ENCODE measurements at regions not wholly inside any gene's neighbourhood (a gene's known extent, or its start where the extent isn't known, plus 50 kb on each side); places are given as distances from the start of the nearest gene placed in this dataset.
"Not testable (repeated sequence)": the region's sequence is repeated elsewhere in the genome, so short reads cannot be mapped to it uniquely, and the experiment has no call there.

GRCh38 chr14:25358330-25358729 is 308.4 kb upstream of the STXBP6 start:
- Histone ChIP-seq H3K9ac (ENCODE audit: low read depth in 1 of 2, low read length in 2 of 2) (no peak overlapping the region), H3K4me3 (ENCODE audit: low read length in 2 of 2) (no peak overlapping the region), H3K36me3 (ENCODE audit: control insufficient read depth in 2 of 2, insufficient read depth in 2 of 2, low read length in 2 of 2) (no peaks in the 10 kb centered on the region), H3K9me3 (ENCODE audit: control insufficient read depth in 2 of 2, low read length in 2 of 2) (no peaks in the 10 kb centered on the region), H3K27ac (ENCODE audit: low read depth in 2 of 2, low read length in 2 of 2) (no peak overlapping the region), H3K4me1 (ENCODE audit: control insufficient read depth in 2 of 2, insufficient read depth in 2 of 2, low read length in 2 of 2) (peaks cover 5 to 6% of the 10 kb centered on the region in 2 donors), H3K27me3 (ENCODE audit: control insufficient read depth in 2 of 2, insufficient read depth in 2 of 2, low read length in 2 of 2) (no peaks in the 10 kb centered on the region)

DNA sequence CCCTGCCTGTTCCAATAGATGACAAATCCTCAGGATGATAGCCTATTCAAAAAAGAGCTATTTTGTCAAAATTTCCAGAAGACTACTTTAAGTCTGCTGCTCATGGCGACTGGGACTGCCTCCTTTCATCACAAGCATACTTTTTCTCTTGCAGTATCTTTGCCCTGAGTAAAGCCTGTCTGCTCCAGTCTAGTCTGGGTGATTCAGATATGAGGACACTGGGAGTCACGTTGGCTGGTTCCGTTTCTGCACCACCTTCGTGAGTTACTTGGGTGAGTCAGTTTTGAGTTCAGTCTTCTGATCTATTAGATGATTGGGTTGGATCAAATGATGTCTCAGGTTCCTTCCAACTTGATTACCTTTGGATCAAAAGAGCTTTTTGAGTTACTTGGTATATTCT is 301.3 kb upstream of the STXBP6 start:
- H3K4me1 ChIP-seq (ENCODE audit: control insufficient read depth in 2 of 2, insufficient read depth in 2 of 2, low read length in 2 of 2): no peaks in the 10 kb centered on the region
- H3K36me3 ChIP-seq (ENCODE audit: control insufficient read depth in 2 of 2, insufficient read depth in 2 of 2, low read length in 2 of 2): no peaks in the 10 kb centered on the region
- no peaks in the 10 kb centered on the region for H3K27me3 ChIP-seq (ENCODE audit: control insufficient read depth in 2 of 2, insufficient read depth in 2 of 2, low read length in 2 of 2)
- no peak overlapping the region for H3K9ac ChIP-seq (ENCODE audit: low read depth in 1 of 2, low read length in 2 of 2)
- no peaks in the 10 kb centered on the region for H3K9me3 ChIP-seq (ENCODE audit: control insufficient read depth in 2 of 2, low read length in 2 of 2)
- H3K4me3 ChIP-seq (ENCODE audit: low read length in 2 of 2): no peak overlapping the region
- H3K27ac ChIP-seq (ENCODE audit: low read depth in 2 of 2, low read length in 2 of 2): no peak overlapping the region

DNA sequence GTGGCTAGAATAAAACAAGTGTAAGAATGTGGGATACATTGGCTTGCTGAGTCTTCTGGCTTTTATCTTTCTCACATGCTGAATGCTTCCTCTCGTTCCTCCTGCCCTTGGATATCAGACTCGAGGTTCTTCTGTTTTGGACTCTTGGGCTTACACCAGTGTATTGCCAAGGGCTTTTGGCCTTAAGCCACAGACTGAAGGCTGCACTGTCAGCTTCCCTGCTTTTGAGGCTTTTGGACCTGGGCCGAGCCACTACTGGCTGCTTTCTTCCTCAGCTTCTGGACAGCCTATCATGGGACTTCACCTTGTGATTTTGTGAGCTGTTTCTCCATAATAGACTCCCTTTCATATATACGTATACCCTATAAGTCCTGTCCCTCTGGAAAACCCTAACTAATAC is 300.9 kb upstream of the STXBP6 start:
- H3K36me3 ChIP-seq (ENCODE audit: control insufficient read depth in 2 of 2, insufficient read depth in 2 of 2, low read length in 2 of 2): no peaks in the 10 kb centered on the region
- no peaks in the 10 kb centered on the region for H3K27me3 ChIP-seq (ENCODE audit: control insufficient read depth in 2 of 2, insufficient read depth in 2 of 2, low read length in 2 of 2)
- H3K4me3 ChIP-seq (ENCODE audit: low read length in 2 of 2): no peak overlapping the region
- H3K9ac ChIP-seq (ENCODE audit: low read depth in 1 of 2, low read length in 2 of 2): no peak overlapping the region
- no peak overlapping the region for H3K27ac ChIP-seq (ENCODE audit: low read depth in 2 of 2, low read length in 2 of 2)
- H3K4me1 ChIP-seq (ENCODE audit: control insufficient read depth in 2 of 2, insufficient read depth in 2 of 2, low read length in 2 of 2): no peaks in the 10 kb centered on the region
- no peaks in the 10 kb centered on the region for H3K9me3 ChIP-seq (ENCODE audit: control insufficient read depth in 2 of 2, low read length in 2 of 2)

- no peak overlapping the region for H3K27ac ChIP-seq (ENCODE audit: low read depth in 2 of 2, low read length in 2 of 2)
- H3K9me3 ChIP-seq (ENCODE audit: control insufficient read depth in 2 of 2, low read length in 2 of 2): no peaks in the 10 kb centered on the region
- H3K27me3 ChIP-seq (ENCODE audit: control insufficient read depth in 2 of 2, insufficient read depth in 2 of 2, low read length in 2 of 2): no peaks in the 10 kb centered on the region
- H3K4me3 ChIP-seq (ENCODE audit: low read length in 2 of 2): no peak overlapping the region
- no peaks in the 10 kb centered on the region for H3K4me1 ChIP-seq (ENCODE audit: control insufficient read depth in 2 of 2, insufficient read depth in 2 of 2, low read length in 2 of 2)
- no peak overlapping the region for H3K9ac ChIP-seq (ENCODE audit: low read depth in 1 of 2, low read length in 2 of 2)
- no peaks in the 10 kb centered on the region for H3K36me3 ChIP-seq (ENCODE audit: control insufficient read depth in 2 of 2, insufficient read depth in 2 of 2, low read length in 2 of 2)
These were observed 300.1 kb upstream of the STXBP6 start for GRCh38 chr14:25350021-25350420.

DNA sequence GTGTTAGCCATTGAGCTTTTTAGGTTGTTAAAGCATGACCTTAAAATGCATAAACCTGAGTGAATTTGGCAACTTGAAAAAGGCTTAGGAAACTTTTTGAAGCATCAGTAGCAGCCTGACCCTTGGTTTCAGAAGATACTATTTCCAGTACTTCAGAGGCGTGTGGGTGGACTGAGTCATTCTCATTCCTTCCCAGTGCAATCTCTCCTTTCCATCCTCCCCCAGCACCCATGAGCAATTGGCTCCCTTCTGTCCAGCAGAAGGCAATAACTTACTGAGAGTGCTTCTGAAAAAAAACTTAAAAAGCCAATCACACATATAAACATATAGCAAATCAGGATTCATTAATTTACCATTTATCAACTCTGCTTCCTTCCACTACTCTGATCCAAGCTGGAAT is 299.3 kb upstream of the STXBP6 start:
- Histone ChIP-seq H3K36me3 (ENCODE audit: control insufficient read depth in 2 of 2, insufficient read depth in 2 of 2, low read length in 2 of 2) (no peaks in the 10 kb centered on the region), H3K9ac (ENCODE audit: low read depth in 1 of 2, low read length in 2 of 2) (no peak overlapping the region), H3K4me1 (ENCODE audit: control insufficient read depth in 2 of 2, insufficient read depth in 2 of 2, low read length in 2 of 2) (no peaks in the 10 kb centered on the region), H3K27ac (ENCODE audit: low read depth in 2 of 2, low read length in 2 of 2) (no peak overlapping the region), H3K27me3 (ENCODE audit: control insufficient read depth in 2 of 2, insufficient read depth in 2 of 2, low read length in 2 of 2) (no peaks in the 10 kb centered on the region), H3K9me3 (ENCODE audit: control insufficient read depth in 2 of 2, low read length in 2 of 2) (no peaks in the 10 kb centered on the region), H3K4me3 (ENCODE audit: low read length in 2 of 2) (no peak overlapping the region)

GRCh38 chr14:25340882-25341281 is 290.9 kb upstream of the STXBP6 start:
- no peak overlapping the region for H3K4me3 ChIP-seq (ENCODE audit: low read length in 2 of 2)
- H3K4me1 ChIP-seq (ENCODE audit: control insufficient read depth in 2 of 2, insufficient read depth in 2 of 2, low read length in 2 of 2): no peaks in the 10 kb centered on the region
- H3K27ac ChIP-seq (ENCODE audit: low read depth in 2 of 2, low read length in 2 of 2): no peak overlapping the region
- no peak overlapping the region for H3K9ac ChIP-seq (ENCODE audit: low read depth in 1 of 2, low read length in 2 of 2)
- H3K36me3 ChIP-seq (ENCODE audit: control insufficient read depth in 2 of 2, insufficient read depth in 2 of 2, low read length in 2 of 2): no peaks in the 10 kb centered on the region
- peaks cover 0 to 3% of the 10 kb centered on the region in 2 donors for H3K9me3 ChIP-seq (ENCODE audit: control insufficient read depth in 2 of 2, low read length in 2 of 2)
- no peaks in the 10 kb centered on the region for H3K27me3 ChIP-seq (ENCODE audit: control insufficient read depth in 2 of 2, insufficient read depth in 2 of 2, low read length in 2 of 2)

DNA sequence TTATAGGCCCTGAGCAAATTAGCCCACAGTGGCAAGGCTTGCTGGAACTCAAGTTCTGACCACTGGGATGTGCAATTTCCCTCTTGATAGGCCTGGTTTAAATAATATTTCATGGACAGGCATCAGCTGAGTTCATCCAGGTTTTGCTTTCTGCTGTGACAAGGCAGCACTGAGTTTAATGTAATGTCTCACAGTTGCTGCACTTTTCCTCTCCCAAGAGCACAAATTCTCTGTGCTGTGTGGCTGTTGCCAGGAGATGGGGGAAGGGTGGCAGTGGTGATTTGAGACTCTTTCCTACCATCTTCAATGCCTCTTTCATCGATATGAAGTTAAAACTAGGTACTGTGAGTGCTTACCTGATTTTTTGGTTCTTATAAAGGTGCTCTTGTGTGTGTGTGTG is 272.8 kb upstream of the STXBP6 start:
- H3K9me3 ChIP-seq (ENCODE audit: control insufficient read depth in 2 of 2, low read length in 2 of 2): no peaks in the 10 kb centered on the region
- H3K9ac ChIP-seq (ENCODE audit: low read depth in 1 of 2, low read length in 2 of 2): no peak overlapping the region
- no peak overlapping the region for H3K27ac ChIP-seq (ENCODE audit: low read depth in 2 of 2, low read length in 2 of 2)
- no peaks in the 10 kb centered on the region for H3K27me3 ChIP-seq (ENCODE audit: control insufficient read depth in 2 of 2, insufficient read depth in 2 of 2, low read length in 2 of 2)
- no peaks in the 10 kb centered on the region for H3K36me3 ChIP-seq (ENCODE audit: control insufficient read depth in 2 of 2, insufficient read depth in 2 of 2, low read length in 2 of 2)
- no peaks in the 10 kb centered on the region for H3K4me1 ChIP-seq (ENCODE audit: control insufficient read depth in 2 of 2, insufficient read depth in 2 of 2, low read length in 2 of 2)
- H3K4me3 ChIP-seq (ENCODE audit: low read length in 2 of 2): no peak overlapping the region

DNA sequence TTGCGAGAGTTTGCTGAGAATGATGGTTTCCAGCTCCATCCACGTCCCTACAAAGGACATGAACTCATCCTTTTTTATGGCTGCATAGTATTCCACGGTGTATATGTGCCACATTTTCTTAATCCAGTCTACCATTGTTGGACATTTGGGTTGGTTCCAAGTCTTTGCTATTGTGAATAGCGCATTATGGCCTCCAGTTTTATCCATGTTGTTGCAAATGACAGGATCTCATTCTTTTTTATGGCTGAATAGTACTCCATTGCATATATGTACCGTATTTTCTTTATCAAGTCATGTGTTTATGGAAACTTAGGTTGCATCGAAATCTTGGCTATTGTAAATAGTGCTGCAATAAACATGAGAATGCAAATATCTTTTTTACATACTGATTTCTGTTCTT is 266.1 kb upstream of the STXBP6 start:
- not testable (repeated sequence) for H3K27ac ChIP-seq (ENCODE audit: low read depth in 2 of 2, low read length in 2 of 2); H3K9ac ChIP-seq (ENCODE audit: low read depth in 1 of 2, low read length in 2 of 2); H3K4me1 ChIP-seq (ENCODE audit: control insufficient read depth in 2 of 2, insufficient read depth in 2 of 2, low read length in 2 of 2); H3K4me3 ChIP-seq (ENCODE audit: low read length in 2 of 2); H3K36me3 ChIP-seq (ENCODE audit: control insufficient read depth in 2 of 2, insufficient read depth in 2 of 2, low read length in 2 of 2); H3K9me3 ChIP-seq (ENCODE audit: control insufficient read depth in 2 of 2, low read length in 2 of 2); H3K27me3 ChIP-seq (ENCODE audit: control insufficient read depth in 2 of 2, insufficient read depth in 2 of 2, low read length in 2 of 2)

GRCh38 chr14:25308244-25308643 is 258.3 kb upstream of the STXBP6 start:
- H3K9ac ChIP-seq (ENCODE audit: low read depth in 1 of 2, low read length in 2 of 2): no peak overlapping the region
- H3K36me3 ChIP-seq (ENCODE audit: control insufficient read depth in 2 of 2, insufficient read depth in 2 of 2, low read length in 2 of 2): no peaks in the 10 kb centered on the region
- H3K4me3 ChIP-seq (ENCODE audit: low read length in 2 of 2): no peak overlapping the region
- no peaks in the 10 kb centered on the region for H3K4me1 ChIP-seq (ENCODE audit: control insufficient read depth in 2 of 2, insufficient read depth in 2 of 2, low read length in 2 of 2)
- H3K27ac ChIP-seq (ENCODE audit: low read depth in 2 of 2, low read length in 2 of 2): no peak overlapping the region
- H3K27me3 ChIP-seq (ENCODE audit: control insufficient read depth in 2 of 2, insufficient read depth in 2 of 2, low read length in 2 of 2): no peaks in the 10 kb centered on the region
- no peaks in the 10 kb centered on the region for H3K9me3 ChIP-seq (ENCODE audit: control insufficient read depth in 2 of 2, low read length in 2 of 2)

- H3K27me3 ChIP-seq (ENCODE audit: control insufficient read depth in 2 of 2, insufficient read depth in 2 of 2, low read length in 2 of 2): no peaks in the 10 kb centered on the region
- no peaks in the 10 kb centered on the region for H3K36me3 ChIP-seq (ENCODE audit: control insufficient read depth in 2 of 2, insufficient read depth in 2 of 2, low read length in 2 of 2)
- H3K9me3 ChIP-seq (ENCODE audit: control insufficient read depth in 2 of 2, low read length in 2 of 2): no peaks in the 10 kb centered on the region
- no peak overlapping the region for H3K27ac ChIP-seq (ENCODE audit: low read depth in 2 of 2, low read length in 2 of 2)
- no peaks in the 10 kb centered on the region for H3K4me1 ChIP-seq (ENCODE audit: control insufficient read depth in 2 of 2, insufficient read depth in 2 of 2, low read length in 2 of 2)
- no peak overlapping the region for H3K9ac ChIP-seq (ENCODE audit: low read depth in 1 of 2, low read length in 2 of 2)
- H3K4me3 ChIP-seq (ENCODE audit: low read length in 2 of 2): no peak overlapping the region
These were observed 254.0 kb upstream of the STXBP6 start for GRCh38 chr14:25303934-25304333.

DNA sequence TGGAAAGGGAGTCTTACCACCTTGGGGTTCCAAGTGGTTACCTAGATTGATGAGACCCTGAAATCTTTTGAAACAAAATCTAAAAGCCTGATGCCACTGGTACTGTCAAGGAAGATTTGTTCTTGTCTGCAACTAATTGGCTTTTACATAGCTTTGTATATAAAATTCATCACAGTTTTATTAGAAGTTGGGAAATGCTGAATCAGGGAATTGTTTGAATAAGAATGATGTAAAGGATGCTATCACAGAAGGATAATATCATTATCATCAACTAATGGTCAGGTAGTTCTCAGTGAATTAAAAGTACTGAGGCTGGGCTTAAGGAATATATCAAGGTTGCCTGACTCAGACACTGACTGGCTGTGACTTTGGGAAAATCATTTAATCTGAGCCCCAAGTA is 248.3 kb upstream of the STXBP6 start:
- Histone ChIP-seq H3K4me3 (ENCODE audit: low read length in 2 of 2) (no peak overlapping the region), H3K27me3 (ENCODE audit: control insufficient read depth in 2 of 2, insufficient read depth in 2 of 2, low read length in 2 of 2) (no peaks in the 10 kb centered on the region), H3K36me3 (ENCODE audit: control insufficient read depth in 2 of 2, insufficient read depth in 2 of 2, low read length in 2 of 2) (no peaks in the 10 kb centered on the region), H3K27ac (ENCODE audit: low read depth in 2 of 2, low read length in 2 of 2) (no peak overlapping the region), H3K9ac (ENCODE audit: low read depth in 1 of 2, low read length in 2 of 2) (no peak overlapping the region), H3K4me1 (ENCODE audit: control insufficient read depth in 2 of 2, insufficient read depth in 2 of 2, low read length in 2 of 2) (no peaks in the 10 kb centered on the region), H3K9me3 (ENCODE audit: control insufficient read depth in 2 of 2, low read length in 2 of 2) (no peaks in the 10 kb centered on the region)

All from mucosa of rectum (tissue), 2 donors.